ENCODE measurements at regions not wholly inside any gene's neighbourhood (a gene's known extent, or its start where the extent isn't known, plus 50 kb on each side); places are given as distances from the start of the nearest gene placed in this dataset.
"Not testable (repeated sequence)": the region's sequence is repeated elsewhere in the genome, so short reads cannot be mapped to it uniquely, and the experiment has no call there.

DNA sequence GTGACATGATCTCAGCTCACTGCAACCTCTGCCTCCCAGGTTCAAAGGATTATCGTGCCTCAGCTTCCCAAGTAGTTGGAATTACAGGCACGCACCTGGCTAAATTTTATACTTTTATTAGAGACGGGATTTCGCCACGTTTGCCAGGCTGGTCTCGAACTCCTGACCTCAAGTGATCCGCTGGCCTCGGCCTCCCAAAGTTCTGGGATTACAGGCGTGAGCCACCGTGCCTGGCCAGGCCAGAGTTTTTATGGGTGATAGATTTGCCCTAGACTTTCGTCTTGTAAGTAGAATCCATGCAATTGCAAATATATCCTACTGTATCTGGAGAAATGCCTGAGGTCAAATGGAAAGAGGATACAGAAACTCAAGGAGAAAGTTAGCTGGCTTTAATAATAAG, 819.9 kb upstream of the SLITRK1 start:
- Histone ChIP-seq H3K4me3 (no peak overlapping the region), H3K27me3 (no peaks in the 10 kb centered on the region), H3K9me3 (no peaks in the 10 kb centered on the region), H3K36me3 (no peaks in the 10 kb centered on the region), H3K4me1 (no peaks in the 10 kb centered on the region), H3K27ac (no peak overlapping the region)
- TF ChIP-seq POLR2A (IDR thresholded peaks at IDR 0.05) (no peak), CTCF (IDR thresholded peaks at IDR 0.05 in 4 of 5, conservative IDR thresholded peaks at IDR 0.05 in 1 of 5) (no peak)
- in situ Hi-C loops (cut with MboI; ENCODE audit: low sequenced_read_pairs in 4 of 4) (no loop called here), intact Hi-C loops (cut with DNase I; ENCODE audit: low total_unique reads) (no loop called here)
- DNase-seq: no peak
- no peak for ATAC-seq

GRCh38 chr13:84697591-84697990, 815.3 kb upstream of the SLITRK1 start:
- DNase-seq; H3K9me3 ChIP-seq; H3K4me3 ChIP-seq; H3K4me1 ChIP-seq; H3K27ac ChIP-seq; H3K27me3 ChIP-seq; intact Hi-C loops (cut with DNase I; ENCODE audit: low total_unique reads); H3K36me3 ChIP-seq; ATAC-seq; in situ Hi-C loops (cut with MboI; ENCODE audit: low sequenced_read_pairs in 4 of 4): not testable (repeated sequence)

DNA sequence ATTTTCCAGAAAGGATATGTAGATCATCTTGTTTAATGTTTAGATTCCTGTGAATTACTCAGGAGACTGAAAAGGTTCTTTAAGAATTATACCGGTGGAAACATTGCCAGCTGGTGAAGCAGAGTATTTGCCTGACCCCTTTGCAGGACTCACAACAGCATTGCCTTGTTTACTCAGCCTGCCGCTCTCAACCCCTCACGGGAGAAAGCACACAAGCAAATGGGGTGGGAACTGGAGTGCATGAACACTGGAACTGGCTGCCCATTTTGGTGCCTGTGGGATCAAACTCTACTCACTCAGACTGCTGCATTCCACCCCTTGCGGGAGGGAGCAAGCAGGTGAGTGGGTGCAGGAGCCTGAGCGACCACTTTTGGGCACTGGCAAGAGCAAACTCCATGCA, 804.7 kb upstream of the SLITRK1 start:
- in situ Hi-C loops (cut with MboI; ENCODE audit: low sequenced_read_pairs in 4 of 4): no loop called here
- Histone ChIP-seq H3K36me3 (no peaks in the 10 kb centered on the region), H3K9me3 (no peaks in the 10 kb centered on the region), H3K27ac (no peak overlapping the region), H3K4me1 (peaks cover 0 to 15% of the 10 kb centered on the region in 2 donors), H3K4me3 (no peak overlapping the region), H3K27me3 (no peaks in the 10 kb centered on the region)
- intact Hi-C loops (cut with DNase I; ENCODE audit: low total_unique reads): no loop called here
- ATAC-seq (no peak), DNase-seq (no peak)
- TF ChIP-seq CTCF (IDR thresholded peaks at IDR 0.05 in 4 of 5, conservative IDR thresholded peaks at IDR 0.05 in 1 of 5): no peak
- TF ChIP-seq POLR2A (IDR thresholded peaks at IDR 0.05): no peak

- DNase-seq: no peak
- intact Hi-C loops (cut with DNase I; ENCODE audit: low total_unique reads) (no loop called here), in situ Hi-C loops (cut with MboI; ENCODE audit: low sequenced_read_pairs in 4 of 4) (no loop called here)
- no peak for ATAC-seq
- H3K27ac ChIP-seq: no peak overlapping the region
- H3K4me1 ChIP-seq: peaks cover 0 to 15% of the 10 kb centered on the region in 2 donors
- TF ChIP-seq CTCF (IDR thresholded peaks at IDR 0.05 in 4 of 5, conservative IDR thresholded peaks at IDR 0.05 in 1 of 5): no peak
- TF ChIP-seq POLR2A (IDR thresholded peaks at IDR 0.05): no peak
- no peak overlapping the region for H3K4me3 ChIP-seq
- H3K9me3 ChIP-seq: no peaks in the 10 kb centered on the region
- H3K36me3 ChIP-seq: no peaks in the 10 kb centered on the region
- no peaks in the 10 kb centered on the region for H3K27me3 ChIP-seq
Measured at GRCh38 chr13:84686458-84686857, 804.2 kb upstream of the SLITRK1 start.

DNA sequence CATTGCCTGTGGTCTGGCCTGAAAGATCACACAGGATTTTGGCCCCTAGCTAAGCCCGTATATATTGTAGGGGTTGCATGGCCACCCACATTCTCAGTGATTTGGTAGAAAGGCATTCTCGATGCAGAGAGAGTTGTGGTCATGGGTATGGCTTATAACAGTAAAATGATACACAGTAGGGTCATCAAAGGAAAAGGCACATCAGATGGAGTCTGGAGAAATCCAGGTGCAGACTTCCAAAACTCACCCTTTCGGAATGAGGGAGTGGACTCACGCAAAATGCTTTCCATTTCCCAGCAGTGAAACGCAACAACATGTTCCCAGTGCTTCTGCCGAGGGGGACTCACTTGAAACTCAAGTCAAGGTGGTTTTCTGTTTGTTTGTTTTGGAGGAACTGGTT, 802.5 kb upstream of the SLITRK1 start:
- no peaks in the 10 kb centered on the region for H3K9me3 ChIP-seq
- no peak overlapping the region for H3K4me3 ChIP-seq
- no peak overlapping the region for H3K27ac ChIP-seq
- H3K27me3 ChIP-seq: no peaks in the 10 kb centered on the region
- intact Hi-C loops (cut with DNase I; ENCODE audit: low total_unique reads): no loop called here
- peaks cover 0 to 15% of the 10 kb centered on the region in 2 donors for H3K4me1 ChIP-seq
- no peak for ATAC-seq
- in situ Hi-C loops (cut with MboI; ENCODE audit: low sequenced_read_pairs in 4 of 4): no loop called here
- no peaks in the 10 kb centered on the region for H3K36me3 ChIP-seq
- TF ChIP-seq POLR2A (IDR thresholded peaks at IDR 0.05) (no peak), CTCF (IDR thresholded peaks at IDR 0.05 in 4 of 5, conservative IDR thresholded peaks at IDR 0.05 in 1 of 5) (no peak)
- DNase-seq: no peak
